Body of pancreas (tissue), 4 donors: ENCODE measurements at regions not wholly inside any gene's neighbourhood (a gene's known extent, or its start where the extent isn't known, plus 50 kb on each side); places are given as distances from the start of the nearest gene placed in this dataset.

Experiments
- POLR2A ChIP-seq, 3 donors: fragments of 450-650 bp; IDR thresholded peaks; one replicate each; pipeline ENCODE4 v1.6.1; 2016; ENCODE audit warnings: antibody characterized with exemption in 3 of 3, mild to moderate bottlenecking in 2 of 3
- TF ChIP-seq, protein P1 (sequence below), 7 experiments: fragments of 450-650 bp in 4 of 7; fragments of 200-600 bp in 3 of 7; sonication (generic) in 3 of 7; IDR thresholded peaks; one replicate each; pipeline ENCODE4 v1.5.1; 2016 to 2019; ENCODE audit warnings: antibody characterized with exemption in 7 of 7

- TF ChIP-seq POLR2A (IDR thresholded peaks at IDR 0.05) = no peak
- TF ChIP-seq, protein P1, sequence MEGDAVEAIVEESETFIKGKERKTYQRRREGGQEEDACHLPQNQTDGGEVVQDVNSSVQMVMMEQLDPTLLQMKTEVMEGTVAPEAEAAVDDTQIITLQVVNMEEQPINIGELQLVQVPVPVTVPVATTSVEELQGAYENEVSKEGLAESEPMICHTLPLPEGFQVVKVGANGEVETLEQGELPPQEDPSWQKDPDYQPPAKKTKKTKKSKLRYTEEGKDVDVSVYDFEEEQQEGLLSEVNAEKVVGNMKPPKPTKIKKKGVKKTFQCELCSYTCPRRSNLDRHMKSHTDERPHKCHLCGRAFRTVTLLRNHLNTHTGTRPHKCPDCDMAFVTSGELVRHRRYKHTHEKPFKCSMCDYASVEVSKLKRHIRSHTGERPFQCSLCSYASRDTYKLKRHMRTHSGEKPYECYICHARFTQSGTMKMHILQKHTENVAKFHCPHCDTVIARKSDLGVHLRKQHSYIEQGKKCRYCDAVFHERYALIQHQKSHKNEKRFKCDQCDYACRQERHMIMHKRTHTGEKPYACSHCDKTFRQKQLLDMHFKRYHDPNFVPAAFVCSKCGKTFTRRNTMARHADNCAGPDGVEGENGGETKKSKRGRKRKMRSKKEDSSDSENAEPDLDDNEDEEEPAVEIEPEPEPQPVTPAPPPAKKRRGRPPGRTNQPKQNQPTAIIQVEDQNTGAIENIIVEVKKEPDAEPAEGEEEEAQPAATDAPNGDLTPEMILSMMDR (IDR thresholded peaks at IDR 0.05) = no peak
Observed at GRCh38 chr22:27232077-27232476, 569.5 kb downstream of the MN1 start.
